Lung (tissue), 11 donors: ENCODE measurements at regions not wholly inside any gene's neighbourhood (a gene's known extent, or its start where the extent isn't known, plus 50 kb on each side); places are given as distances from the start of the nearest gene placed in this dataset.

Source experiments
- ATAC-seq: fragments of 200-7000 bp; cut with Tn5 transposase; one replicate; pipeline ENCODE4 v1.9.1; 2020; ENCODE audit warnings: moderate number of reproducible peaks; ENCODE audit not compliant: insufficient read depth, low FRiP score
- DNase-seq, 3 donors: peaks; one replicate each; pipeline ENCODE4 v3.0.0-alpha.2; 2013 to 2017
- H3K27ac ChIP-seq, 2 donors: one replicate each; pipeline ENCODE4 v1.5.1; 2013; ENCODE audit warnings: mild to moderate bottlenecking in 2 of 2, moderate library complexity in 2 of 2, control low read depth in 1 of 2, inconsistent platforms in 1 of 2, low read depth in 1 of 2, low read length in 1 of 2
- H3K27me3 ChIP-seq, 3 donors: one replicate each; pipeline ENCODE4 v1.5.1; 2013; ENCODE audit warnings: low read length in 2 of 3; ENCODE audit not compliant: control insufficient read depth in 3 of 3, insufficient read depth in 3 of 3
- H3K36me3 ChIP-seq, 4 donors: one replicate each; pipeline ENCODE4 v1.5.1; 2013; ENCODE audit warnings: low read length in 4 of 4, mild to moderate bottlenecking in 1 of 4, moderate library complexity in 1 of 4; ENCODE audit not compliant: control insufficient read depth in 4 of 4, insufficient read depth in 4 of 4
- H3K4me1 ChIP-seq, 5 donors: one replicate each; pipeline ENCODE4 v1.5.1; 2013; ENCODE audit warnings: low read length in 5 of 5, mild to moderate bottlenecking in 2 of 5, moderate library complexity in 1 of 5; ENCODE audit not compliant: control insufficient read depth in 5 of 5, insufficient read depth in 5 of 5
- H3K4me3 ChIP-seq: one replicate; pipeline ENCODE4 v1.5.1; 2013; ENCODE audit warnings: mild to moderate bottlenecking, control low read depth, moderate library complexity
- H3K9ac ChIP-seq, 2 donors: one replicate each; pipeline ENCODE4 v1.5.1; 2013; ENCODE audit warnings: low read length in 2 of 2, control low read depth in 1 of 2; ENCODE audit not compliant: insufficient read depth in 1 of 2
- H3K9me3 ChIP-seq, 4 donors: one replicate each; pipeline ENCODE4 v1.5.1; 2013; ENCODE audit warnings: low read length in 3 of 4, mild to moderate bottlenecking in 1 of 4, moderate library complexity in 1 of 4; ENCODE audit not compliant: control insufficient read depth in 4 of 4, insufficient read depth in 3 of 4
- CTCF ChIP-seq: IDR thresholded peaks from 2 replicates; pipeline ENCODE4 v1.5.1; 2012; ENCODE audit warnings: mild to moderate bottlenecking; ENCODE audit errors: control extremely low read depth, extremely low read depth
- WGBS, 2 donors: extraction: QIAGEN DNeasy Blood & Tissue Kit; methylation state at CpG; one replicate each; pipeline ENCODE4 v1.1.7; 2013; 5-methylcytosine and 5-hydroxymethylcytosine counted together
- donor health status: control.
- donor health status: control.
- donor health status: Bipolar disorder and iron deficiency.
- donor health status: healthy.
- donor health status: DM: yes; HTN: yes; CAD: no.

GRCh38 chr2:176872406-176872805 lies 340.2 kb upstream of the HNRNPA3 start:
- H3K4me1 ChIP-seq = no peaks in the 10 kb centered on the region
- no peak overlapping the region for H3K27ac ChIP-seq
- ATAC-seq (no peak), DNase-seq (no peak)
- H3K27me3 ChIP-seq = no peaks in the 10 kb centered on the region
- 79 to 88% methylated on average over 3 of the region's 3 CpGs for WGBS, 2 donors
- no peak overlapping the region for H3K9ac ChIP-seq
- H3K36me3 ChIP-seq = no peaks in the 10 kb centered on the region
- H3K4me3 ChIP-seq = no peak overlapping the region
- peaks cover 0 to 4% (median 0%) of the 10 kb centered on the region in 4 donors for H3K9me3 ChIP-seq
- no peak for TF ChIP-seq CTCF

- no peaks in the 10 kb centered on the region for H3K27me3 ChIP-seq
- DNase-seq = no peak
- peaks cover 0 to 4% (median 0%) of the 10 kb centered on the region in 4 donors for H3K9me3 ChIP-seq
- WGBS, 2 donors = 74 to 85% methylated on average over 4 of the region's 4 CpGs
- no peak overlapping the region for H3K9ac ChIP-seq
- H3K4me1 ChIP-seq = no peaks in the 10 kb centered on the region
- no peak overlapping the region for H3K4me3 ChIP-seq
- no peak for ATAC-seq
- H3K27ac ChIP-seq = no peak overlapping the region
- TF ChIP-seq CTCF = no peak
- no peaks in the 10 kb centered on the region for H3K36me3 ChIP-seq
These were observed 339.2 kb upstream of the HNRNPA3 start for GRCh38 chr2:176873403-176873802.

- Histone ChIP-seq H3K9ac (no peak overlapping the region), H3K27me3 (no peaks in the 10 kb centered on the region), H3K4me3 (no peak overlapping the region), H3K36me3 (no peaks in the 10 kb centered on the region), H3K4me1 (no peaks in the 10 kb centered on the region), H3K27ac (no peak overlapping the region), H3K9me3 (peaks cover 0 to 2% (median 0%) of the 10 kb centered on the region in 4 donors)
- no peak for ATAC-seq
- DNase-seq = no peak
- 85 to 87% methylated on average over 4 of the region's 4 CpGs for WGBS, 2 donors
- TF ChIP-seq CTCF = no peak
These were observed 336.0 kb upstream of the HNRNPA3 start for GRCh38 chr2:176876493-176877103.
